ENCODE measurements at regions not wholly inside any gene's neighbourhood (a gene's known extent, or its start where the extent isn't known, plus 50 kb on each side); places are given as distances from the start of the nearest gene placed in this dataset.

DNA sequence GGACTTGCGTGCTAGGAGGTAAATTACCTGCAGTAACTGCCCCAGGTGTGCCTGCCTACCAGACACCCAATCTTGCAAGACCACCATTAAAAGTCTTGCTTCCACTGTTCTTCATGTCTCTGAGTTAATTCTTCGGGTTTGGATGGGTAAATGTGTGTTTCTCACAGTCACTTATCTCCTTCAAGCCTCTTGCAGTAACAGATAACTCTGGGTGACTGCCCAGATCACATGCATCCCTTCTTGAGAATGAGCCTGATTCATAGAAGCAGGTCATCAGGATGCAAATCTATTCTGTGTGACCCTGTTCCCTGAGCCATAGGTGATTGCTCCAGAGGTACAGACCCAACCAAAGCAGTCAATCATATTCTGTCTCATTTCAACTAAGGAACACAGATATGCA, 194.6 kb downstream of the METTL4 start:
- no peak for DNase-seq (ENCODE audit: low read depth in 4 of 4, low spot score in 3 of 4)

- DNase-seq (ENCODE audit: low read depth in 4 of 4, low spot score in 3 of 4): no peak
Observed at GRCh38 chr18:2380101-2380500, 191.2 kb downstream of the METTL4 start.

DNA sequence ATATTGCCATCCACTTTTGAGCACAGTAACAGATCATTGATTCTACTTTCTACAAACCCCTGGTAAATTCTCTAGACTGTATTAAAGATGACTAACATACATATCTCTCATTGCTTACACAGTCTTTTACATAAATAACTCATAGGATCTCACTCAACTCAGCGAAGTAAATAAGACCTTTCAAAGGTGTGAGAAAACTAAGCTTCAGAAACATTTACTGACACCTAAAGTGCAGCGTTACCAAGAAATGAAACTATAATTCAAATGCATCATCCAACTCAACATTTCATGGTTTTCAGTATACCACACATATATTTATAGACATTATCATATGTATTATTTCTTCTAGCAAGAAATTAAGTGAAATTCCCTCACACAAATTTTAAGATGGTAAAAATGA, 189.8 kb downstream of the METTL4 start:
- DNase-seq (ENCODE audit: low read depth in 4 of 4, low spot score in 3 of 4): no peak

DNA sequence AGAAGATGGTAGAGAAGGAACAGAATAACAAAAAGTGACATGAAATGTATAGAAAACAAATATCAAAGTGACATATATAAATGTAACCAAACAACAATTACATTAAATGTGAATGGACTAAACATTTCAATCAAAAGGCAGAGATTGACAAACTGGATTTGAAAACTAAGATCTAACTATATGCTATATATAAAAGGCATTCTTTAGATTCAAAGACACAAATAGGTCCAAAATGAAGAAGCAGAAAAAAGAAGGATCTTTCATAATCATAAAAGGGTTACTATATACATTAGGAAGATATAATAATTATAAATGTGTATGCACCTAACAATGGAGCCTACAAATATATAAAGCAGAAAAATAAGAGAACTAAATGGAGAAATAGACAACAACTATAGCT, 183.7 kb downstream of the METTL4 start:
- no peak for DNase-seq (ENCODE audit: low read depth in 4 of 4, low spot score in 3 of 4)

DNA sequence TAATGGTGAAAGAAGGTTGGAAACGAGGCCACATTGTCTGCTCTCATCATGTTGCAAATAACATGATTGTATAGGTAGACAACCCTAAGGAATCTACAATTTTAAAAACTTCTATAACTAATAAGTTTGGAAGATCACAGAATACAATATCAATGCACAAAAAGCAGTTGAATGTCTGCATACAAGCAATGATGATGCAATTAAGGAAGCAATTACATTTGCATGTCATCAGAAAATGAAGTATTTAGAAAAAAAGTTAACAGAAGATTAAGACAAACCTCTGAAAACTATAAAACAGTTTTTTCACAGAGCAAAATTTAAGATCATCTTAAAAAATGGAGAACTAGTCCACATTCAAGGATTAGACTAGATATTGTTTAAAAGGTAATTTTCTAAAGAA, 181.1 kb downstream of the METTL4 start:
- DNase-seq (ENCODE audit: low read depth in 4 of 4, low spot score in 3 of 4): no peak

GRCh38 chr18:2391470-2391869, 179.8 kb downstream of the METTL4 start:
- no peak for DNase-seq (ENCODE audit: low read depth in 4 of 4, low spot score in 3 of 4)

GRCh38 chr18:2392446-2392845, 178.9 kb downstream of the METTL4 start:
- no peak for DNase-seq (ENCODE audit: low read depth in 4 of 4, low spot score in 3 of 4)

DNA sequence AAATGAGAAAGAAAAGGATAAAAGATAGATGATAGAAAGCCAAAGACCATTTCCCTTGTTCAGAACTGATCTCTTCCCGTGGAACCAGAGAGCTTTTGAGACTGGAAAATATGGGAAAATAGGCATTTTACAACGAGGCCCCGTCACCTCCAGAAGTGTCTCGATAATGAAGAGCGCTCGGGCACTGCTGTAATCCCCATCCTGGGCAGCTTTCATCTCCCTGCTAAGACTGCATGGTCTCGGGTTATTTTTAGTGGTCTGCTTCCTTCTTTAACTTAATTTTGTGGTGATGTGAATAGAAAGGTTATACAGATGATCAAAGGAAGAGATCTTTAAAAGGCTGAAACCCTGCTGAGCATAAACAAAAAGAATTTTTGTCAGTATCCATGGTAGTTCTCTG, 176.6 kb downstream of the METTL4 start:
- no peak for DNase-seq (ENCODE audit: low read depth in 4 of 4, low spot score in 3 of 4)

- DNase-seq (ENCODE audit: low read depth in 4 of 4, low spot score in 3 of 4): no peak
Observed at GRCh38 chr18:2395427-2396161, 175.7 kb downstream of the METTL4 start.

- DNase-seq (ENCODE audit: low read depth in 4 of 4, low spot score in 3 of 4): no peak
Observed at GRCh38 chr18:2396162-2396505, 175.2 kb downstream of the METTL4 start.

GRCh38 chr18:2400701-2401196, 170.6 kb downstream of the METTL4 start:
- DNase-seq (ENCODE audit: low read depth in 4 of 4, low spot score in 3 of 4): no peak

GRCh38 chr18:2402084-2402483, 169.2 kb downstream of the METTL4 start:
- no peak for DNase-seq (ENCODE audit: low read depth in 4 of 4, low spot score in 3 of 4)

GRCh38 chr18:2406544-2406943, 164.8 kb downstream of the METTL4 start:
- no peak for DNase-seq (ENCODE audit: low read depth in 4 of 4, low spot score in 3 of 4)

DNA sequence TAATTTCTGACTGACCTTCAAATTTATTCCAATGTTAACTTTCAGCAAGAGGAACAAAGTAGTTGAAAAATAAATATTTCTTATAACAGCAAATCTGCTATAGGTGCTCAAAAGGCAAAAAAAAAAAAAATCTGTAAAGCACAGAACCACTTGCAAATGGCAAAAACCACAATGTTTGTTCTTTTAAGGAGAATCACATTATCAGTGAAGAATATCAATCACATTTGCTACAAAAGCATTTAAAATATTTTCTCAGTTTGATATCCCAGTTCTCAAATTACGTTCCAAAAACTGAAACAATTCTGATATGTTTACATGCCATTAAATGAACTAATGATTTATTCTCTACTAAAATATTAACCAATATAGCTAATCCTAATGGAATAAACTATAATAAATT, 163.3 kb downstream of the METTL4 start:
- DNase-seq (ENCODE audit: low read depth in 4 of 4, low spot score in 3 of 4): no peak

GRCh38 chr18:2409906-2410305, 161.4 kb downstream of the METTL4 start:
- no peak for DNase-seq (ENCODE audit: low read depth in 4 of 4, low spot score in 3 of 4)

- DNase-seq (ENCODE audit: low read depth in 4 of 4, low spot score in 3 of 4): peak in 1 of 4 donors; percentile 24
Observed at GRCh38 chr18:2410688-2411087, 160.6 kb downstream of the METTL4 start.

DNA sequence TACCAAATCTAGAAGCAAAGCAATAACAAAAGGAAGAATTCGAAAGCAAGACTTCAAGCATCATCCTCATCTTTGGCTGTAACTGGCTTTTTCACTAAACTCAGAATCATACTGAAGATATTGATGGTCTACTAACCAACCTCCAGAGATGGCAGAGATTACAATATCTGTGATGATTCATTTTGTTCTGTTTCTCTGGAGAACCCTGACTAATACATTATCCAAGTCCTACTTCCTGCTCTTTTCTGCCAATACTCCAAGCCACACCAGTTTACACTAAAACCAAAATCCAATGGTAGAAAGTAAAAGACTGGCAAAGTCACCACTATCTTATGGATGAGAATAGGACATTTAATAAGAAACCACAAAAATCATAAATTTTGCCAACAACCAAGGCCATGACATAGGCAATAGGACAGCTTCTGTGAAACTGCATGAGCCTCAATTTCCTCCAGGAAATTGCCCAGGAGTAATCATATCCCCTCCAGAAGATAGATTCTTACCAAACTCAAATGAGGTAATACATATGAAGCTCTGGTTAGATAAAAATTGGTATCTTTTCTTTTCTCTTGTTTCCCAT, 159.8 kb downstream of the METTL4 start:
- no peak for DNase-seq (ENCODE audit: low read depth in 4 of 4, low spot score in 3 of 4)

DNA sequence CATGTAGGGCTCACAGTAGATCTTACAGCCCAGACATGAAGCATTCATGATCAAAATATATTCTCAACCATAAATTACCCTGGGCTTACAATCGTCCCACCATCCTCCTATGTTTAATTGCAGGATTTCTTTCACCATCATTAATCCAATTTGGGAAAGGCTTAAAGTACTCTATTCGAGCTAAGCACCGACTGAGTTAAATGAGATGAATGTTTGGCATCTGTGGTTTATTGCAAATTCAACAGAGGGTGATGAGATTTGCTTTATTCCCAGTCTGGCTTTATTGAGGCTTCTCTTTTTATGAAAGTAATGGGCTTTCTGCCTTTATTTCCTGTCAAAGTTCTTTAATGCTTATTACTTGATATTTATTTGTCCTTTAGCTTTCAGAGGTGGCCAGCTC, 159.0 kb downstream of the METTL4 start:
- no peak for DNase-seq (ENCODE audit: low read depth in 4 of 4, low spot score in 3 of 4)

DNA sequence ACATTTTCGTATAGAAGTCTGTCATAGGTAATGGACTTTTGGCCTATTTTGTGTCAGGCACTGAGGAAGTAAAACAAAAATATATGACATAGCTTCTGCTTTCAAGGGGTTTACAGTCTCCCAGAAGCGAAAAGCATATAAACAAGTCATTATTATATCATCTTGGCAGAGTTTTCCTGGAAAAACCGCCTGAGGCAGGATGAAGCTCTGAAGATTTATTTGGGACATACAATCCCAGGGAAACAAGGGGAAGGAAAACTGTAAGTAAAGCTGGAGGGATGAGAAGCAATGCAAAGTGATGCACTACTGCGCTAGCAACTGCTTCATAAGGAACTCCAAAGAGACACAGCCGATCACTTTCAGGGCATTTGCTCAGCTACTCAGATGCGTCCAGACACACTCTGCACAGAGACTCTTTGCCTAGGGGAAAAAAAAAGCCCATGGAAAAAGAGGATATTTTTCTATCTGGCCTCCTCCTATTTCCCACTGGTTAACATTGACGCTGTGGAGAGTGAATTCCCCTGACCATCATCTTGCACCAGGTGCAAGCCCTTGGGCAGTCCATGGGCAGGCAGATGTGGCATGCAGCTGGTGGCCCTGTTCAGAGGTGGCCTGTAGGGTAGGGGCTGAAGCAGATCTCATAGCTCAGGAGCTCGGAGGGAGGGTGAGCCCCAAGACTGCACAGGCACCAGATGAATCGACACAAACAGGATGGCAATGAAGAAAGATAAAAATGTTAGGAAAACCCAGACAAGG, 158.1 kb downstream of the METTL4 start:
- no peak for DNase-seq (ENCODE audit: low read depth in 4 of 4, low spot score in 3 of 4)

DNA sequence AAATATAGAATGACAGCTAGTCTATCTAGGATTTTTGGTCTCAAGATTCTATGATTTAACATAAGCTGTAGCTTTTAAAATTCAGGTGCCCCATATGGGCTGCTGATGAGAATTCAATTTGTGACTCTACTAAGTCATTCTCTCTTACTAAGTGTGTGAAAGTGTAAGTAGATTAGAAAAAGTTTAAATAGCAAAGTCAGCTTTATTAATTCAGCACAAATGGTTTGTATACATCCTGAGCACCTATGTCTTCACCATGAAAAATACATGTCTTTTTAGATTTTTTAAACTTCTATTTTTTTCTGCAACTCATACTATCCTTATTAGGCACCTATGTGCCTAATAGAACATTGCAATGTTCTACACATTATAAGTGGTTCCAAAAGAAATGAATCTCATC, 157.1 kb downstream of the METTL4 start:
- DNase-seq (ENCODE audit: low read depth in 4 of 4, low spot score in 3 of 4): no peak

GRCh38 chr18:2415656-2416055, 155.6 kb downstream of the METTL4 start:
- no peak for DNase-seq (ENCODE audit: low read depth in 4 of 4, low spot score in 3 of 4)
